ENCODE measurements at regions not wholly inside any gene's neighbourhood (a gene's known extent, or its start where the extent isn't known, plus 50 kb on each side); places are given as distances from the start of the nearest gene placed in this dataset.
"Not testable (repeated sequence)": the region's sequence is repeated elsewhere in the genome, so short reads cannot be mapped to it uniquely, and the experiment has no call there.

GRCh38 chr2:184026961-184027360, 571.4 kb upstream of the ZNF804A start:
- Mint-ChIP-seq H3K4me1 (no peaks in the 10 kb centered on the region), H3K27me3 (no peaks in the 10 kb centered on the region), H3K9me3 (peaks cover 1 to 4% of the 10 kb centered on the region in 2 donors), H3K4me3 (no peak overlapping the region), H3K27ac (no peak overlapping the region), H3K36me3 (no peaks in the 10 kb centered on the region)
- ATAC-seq (replicated peaks) (no peak), DNase-seq (no peak)

- Mint-ChIP-seq H3K4me1 (no peaks in the 10 kb centered on the region), H3K4me3 (no peak overlapping the region), H3K27me3 (no peaks in the 10 kb centered on the region), H3K27ac (no peak overlapping the region), H3K9me3 (peaks cover 0 to 4% of the 10 kb centered on the region in 2 donors), H3K36me3 (no peaks in the 10 kb centered on the region)
- no peak for ATAC-seq (replicated peaks)
- DNase-seq, result no peak
Observed at GRCh38 chr2:184030245-184030644, 568.1 kb upstream of the ZNF804A start.

DNA sequence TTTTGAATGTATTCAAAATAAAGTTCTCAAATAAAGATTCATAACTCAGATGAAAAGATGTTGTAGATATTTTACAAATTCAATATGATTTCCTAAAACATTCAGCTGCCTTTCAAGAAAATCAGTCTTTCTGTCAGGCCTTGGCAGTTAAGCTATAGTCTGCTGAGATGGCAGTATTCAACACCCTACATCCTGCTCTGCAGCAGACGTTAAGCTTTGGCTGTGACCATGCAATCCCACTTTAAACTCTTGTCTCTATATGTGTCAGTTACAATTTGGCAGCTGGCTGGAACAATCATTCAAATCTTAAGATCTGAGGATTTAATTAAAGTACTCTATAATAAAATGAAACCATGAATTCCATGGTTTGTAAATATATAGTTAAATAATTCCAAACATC, 567.3 kb upstream of the ZNF804A start:
- DNase-seq, result no peak
- Mint-ChIP-seq H3K4me1 (no peaks in the 10 kb centered on the region), H3K4me3 (no peak overlapping the region), H3K27ac (no peak overlapping the region), H3K27me3 (no peaks in the 10 kb centered on the region), H3K9me3 (peaks cover 0 to 4% of the 10 kb centered on the region in 2 donors), H3K36me3 (no peaks in the 10 kb centered on the region)
- no peak for ATAC-seq (replicated peaks)

DNA sequence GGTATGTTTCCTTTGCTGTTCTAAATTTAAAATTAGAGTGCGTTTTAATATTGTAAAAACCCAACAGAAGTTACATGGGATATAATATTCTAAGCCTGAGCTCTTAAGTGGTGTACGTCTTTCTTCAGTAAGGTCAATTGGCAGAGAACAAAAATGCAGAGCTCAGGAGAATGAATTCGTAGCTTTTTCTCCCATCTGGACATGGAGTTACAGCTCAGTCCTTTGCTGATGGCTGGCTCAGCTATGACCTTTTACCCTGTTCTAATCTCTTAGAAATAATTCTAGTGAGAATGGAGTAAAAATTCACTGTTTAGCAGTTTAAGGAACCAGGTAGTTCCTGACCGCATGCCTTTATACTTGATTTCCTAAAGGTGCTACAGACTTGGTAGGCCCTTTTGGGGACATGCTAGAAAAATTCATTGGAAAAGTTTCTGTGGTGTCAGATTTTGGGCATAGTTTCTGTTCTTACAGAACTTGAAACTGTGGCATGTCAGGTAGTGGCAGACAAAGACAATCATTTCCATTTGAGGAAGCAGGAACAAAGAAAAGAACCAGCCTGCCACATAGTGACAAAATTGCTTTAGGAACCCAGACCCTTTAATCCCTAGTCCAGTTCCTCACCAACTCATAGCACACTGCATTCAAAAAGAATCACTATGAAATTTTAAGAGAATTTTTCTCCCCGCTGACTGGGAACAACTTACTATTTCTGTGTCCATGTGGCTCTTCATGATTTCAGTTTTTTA, 566.8 kb upstream of the ZNF804A start:
- H3K4me1 Mint-ChIP-seq, result no peaks in the 10 kb centered on the region
- no peak overlapping the region for H3K27ac Mint-ChIP-seq
- DNase-seq, result no peak
- peaks cover 0 to 4% of the 10 kb centered on the region in 2 donors for H3K9me3 Mint-ChIP-seq
- no peak overlapping the region for H3K4me3 Mint-ChIP-seq
- ATAC-seq (replicated peaks), result no peak
- no peaks in the 10 kb centered on the region for H3K36me3 Mint-ChIP-seq
- no peaks in the 10 kb centered on the region for H3K27me3 Mint-ChIP-seq

- Mint-ChIP-seq H3K36me3 (no peaks in the 10 kb centered on the region), H3K27me3 (no peaks in the 10 kb centered on the region), H3K27ac (no peak overlapping the region), H3K9me3 (no peaks in the 10 kb centered on the region), H3K4me1 (no peaks in the 10 kb centered on the region), H3K4me3 (no peak overlapping the region)
- no peak for ATAC-seq (replicated peaks)
- no peak for DNase-seq
Observed at GRCh38 chr2:184032983-184033382, 565.3 kb upstream of the ZNF804A start.

DNA sequence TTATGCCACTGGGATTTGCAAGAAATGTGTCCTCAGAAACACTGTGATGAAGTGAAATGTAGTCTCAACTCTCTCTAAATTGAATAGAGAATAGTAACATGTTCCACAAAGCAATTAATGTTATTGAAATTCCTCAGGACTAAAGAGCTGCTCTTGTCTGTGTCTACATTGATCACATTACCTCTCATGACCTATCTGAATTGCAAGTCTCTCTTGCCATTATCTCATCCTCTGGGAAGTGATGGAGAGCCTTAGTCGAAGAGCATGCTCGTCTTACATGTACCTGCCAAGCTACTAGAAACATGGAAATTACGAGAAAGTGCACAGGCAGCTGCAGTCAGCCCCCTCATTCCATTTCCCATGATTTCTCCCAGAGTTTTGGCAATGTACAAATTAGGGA, 561.1 kb upstream of the ZNF804A start:
- DNase-seq, result no peak
- no peaks in the 10 kb centered on the region for H3K36me3 Mint-ChIP-seq
- H3K4me3 Mint-ChIP-seq, result no peak overlapping the region
- H3K27me3 Mint-ChIP-seq, result no peaks in the 10 kb centered on the region
- H3K4me1 Mint-ChIP-seq, result no peaks in the 10 kb centered on the region
- H3K9me3 Mint-ChIP-seq, result no peaks in the 10 kb centered on the region
- H3K27ac Mint-ChIP-seq, result no peak overlapping the region
- no peak for ATAC-seq (replicated peaks)

DNA sequence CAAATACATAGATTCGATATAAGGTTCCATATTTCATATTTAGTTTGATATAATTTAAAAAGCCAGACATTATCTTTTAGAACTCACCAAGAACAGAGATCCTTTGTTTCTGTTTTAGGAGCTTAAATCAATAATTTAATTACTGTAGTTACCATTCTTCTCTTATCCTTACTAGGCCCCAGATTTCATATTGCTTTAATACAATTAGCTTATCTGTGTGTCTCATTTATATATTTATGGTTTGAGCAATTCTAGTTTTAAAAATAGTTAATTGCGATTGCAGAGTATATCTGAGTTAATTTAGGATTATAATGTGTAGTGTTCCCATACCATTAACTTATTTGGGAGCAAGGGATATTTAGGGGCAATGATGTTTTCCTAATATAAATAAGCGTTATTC, 558.8 kb upstream of the ZNF804A start:
- Mint-ChIP-seq H3K4me3 (no peak overlapping the region), H3K27me3 (no peaks in the 10 kb centered on the region), H3K4me1 (no peaks in the 10 kb centered on the region), H3K36me3 (no peaks in the 10 kb centered on the region), H3K27ac (no peak overlapping the region), H3K9me3 (peaks cover 0 to 3% of the 10 kb centered on the region in 2 donors)
- no peak for ATAC-seq (replicated peaks)
- DNase-seq, result no peak

- Mint-ChIP-seq H3K4me1 (no peaks in the 10 kb centered on the region), H3K4me3 (no peak overlapping the region), H3K27me3 (no peaks in the 10 kb centered on the region), H3K36me3 (no peaks in the 10 kb centered on the region), H3K9me3 (peaks cover 0 to 4% of the 10 kb centered on the region in 2 donors), H3K27ac (no peak overlapping the region)
- DNase-seq (no peak), ATAC-seq (replicated peaks) (no peak)
Observed at GRCh38 chr2:184040230-184040629, 558.1 kb upstream of the ZNF804A start.

- no peak for ATAC-seq (replicated peaks)
- no peak overlapping the region for H3K4me3 Mint-ChIP-seq
- no peaks in the 10 kb centered on the region for H3K27me3 Mint-ChIP-seq
- no peaks in the 10 kb centered on the region for H3K4me1 Mint-ChIP-seq
- no peak overlapping the region for H3K27ac Mint-ChIP-seq
- no peak for DNase-seq
- no peaks in the 10 kb centered on the region for H3K36me3 Mint-ChIP-seq
- peaks cover 0 to 7% of the 10 kb centered on the region in 2 donors for H3K9me3 Mint-ChIP-seq
Observed at GRCh38 chr2:184041077-184041476, 557.3 kb upstream of the ZNF804A start.

DNA sequence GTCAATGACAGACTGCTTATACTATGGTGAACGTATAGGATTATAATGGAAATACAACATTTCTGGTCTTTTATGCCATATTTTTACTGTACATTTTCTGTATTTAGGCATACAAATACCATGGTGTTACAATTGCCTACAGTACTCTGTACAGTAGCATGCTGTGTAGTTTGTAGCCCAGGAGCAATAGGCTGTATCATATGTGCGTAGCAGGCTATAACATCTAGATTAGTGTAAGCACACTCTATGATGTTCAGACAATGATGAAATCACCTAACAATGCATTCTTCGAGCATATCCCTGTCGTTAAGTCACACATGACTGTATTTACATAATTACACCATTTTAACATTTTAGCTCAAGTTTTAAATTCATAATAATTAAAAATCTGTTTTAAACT, 556.6 kb upstream of the ZNF804A start:
- Mint-ChIP-seq H3K27me3 (no peaks in the 10 kb centered on the region), H3K4me1 (no peaks in the 10 kb centered on the region), H3K36me3 (no peaks in the 10 kb centered on the region), H3K27ac (no peak overlapping the region), H3K4me3 (no peak overlapping the region), H3K9me3 (peaks cover 0 to 7% of the 10 kb centered on the region in 2 donors)
- no peak for ATAC-seq (replicated peaks)
- no peak for DNase-seq

- no peak overlapping the region for H3K4me3 Mint-ChIP-seq
- H3K9me3 Mint-ChIP-seq, result peaks cover 2 to 7% of the 10 kb centered on the region in 2 donors
- H3K27ac Mint-ChIP-seq, result no peak overlapping the region
- no peak for DNase-seq
- no peaks in the 10 kb centered on the region for H3K4me1 Mint-ChIP-seq
- H3K36me3 Mint-ChIP-seq, result no peaks in the 10 kb centered on the region
- no peak for ATAC-seq (replicated peaks)
- H3K27me3 Mint-ChIP-seq, result no peaks in the 10 kb centered on the region
Observed at GRCh38 chr2:184047536-184047935, 550.8 kb upstream of the ZNF804A start.

GRCh38 chr2:184049566-184049965, 548.8 kb upstream of the ZNF804A start:
- no peak for DNase-seq
- no peaks in the 10 kb centered on the region for H3K4me1 Mint-ChIP-seq
- H3K27ac Mint-ChIP-seq, result no peak overlapping the region
- peaks cover 3 to 5% of the 10 kb centered on the region in 2 donors for H3K9me3 Mint-ChIP-seq
- H3K27me3 Mint-ChIP-seq, result no peaks in the 10 kb centered on the region
- H3K4me3 Mint-ChIP-seq, result no peak overlapping the region
- H3K36me3 Mint-ChIP-seq, result no peaks in the 10 kb centered on the region
- no peak for ATAC-seq (replicated peaks)

DNA sequence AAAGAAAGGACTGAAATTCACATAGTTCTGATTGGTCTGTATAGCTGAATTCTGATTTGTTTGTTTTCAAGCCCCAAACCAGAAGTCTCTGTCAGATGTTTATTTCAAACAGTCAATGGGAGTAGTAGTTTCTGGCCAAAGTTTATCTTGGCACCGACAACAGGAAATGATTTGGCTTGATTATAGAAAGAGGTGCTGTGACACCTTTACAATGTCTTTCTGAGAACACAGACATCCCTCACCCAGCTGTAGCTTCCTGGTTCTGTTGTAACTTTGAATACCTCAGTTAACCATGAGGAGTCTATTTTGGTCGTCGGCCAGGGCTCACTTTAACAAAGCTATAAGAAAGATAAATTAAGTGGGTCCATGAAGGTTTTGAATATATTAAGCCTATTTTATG, 545.0 kb upstream of the ZNF804A start:
- Mint-ChIP-seq H3K27me3 (no peaks in the 10 kb centered on the region), H3K9me3 (peaks cover 0 to 5% of the 10 kb centered on the region in 2 donors), H3K27ac (no peak overlapping the region), H3K4me1 (no peaks in the 10 kb centered on the region), H3K4me3 (no peak overlapping the region), H3K36me3 (no peaks in the 10 kb centered on the region)
- ATAC-seq (replicated peaks) (no peak), DNase-seq (no peak)

DNA sequence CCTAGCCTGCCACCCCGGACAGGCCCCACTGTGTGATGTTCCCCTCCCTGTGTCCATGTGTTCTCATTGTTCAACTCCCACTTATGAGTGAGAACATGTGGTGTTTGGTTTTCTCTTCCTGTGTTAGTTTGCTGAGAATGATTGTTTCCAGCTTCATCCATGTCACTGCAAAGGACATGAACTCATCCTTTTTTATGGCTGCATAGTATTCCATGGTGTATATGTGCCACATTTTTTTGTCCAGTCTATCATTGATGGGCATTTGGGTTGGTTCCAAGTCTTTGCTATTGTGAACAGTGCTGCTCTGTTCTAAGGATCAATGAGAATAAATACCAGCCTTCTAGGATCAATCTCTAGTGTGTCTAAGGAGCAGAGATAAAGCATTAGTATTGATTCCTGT, 543.9 kb upstream of the ZNF804A start:
- not testable (repeated sequence) for H3K9me3 Mint-ChIP-seq; H3K4me3 Mint-ChIP-seq; H3K27me3 Mint-ChIP-seq; H3K27ac Mint-ChIP-seq; ATAC-seq (replicated peaks); H3K4me1 Mint-ChIP-seq; DNase-seq; H3K36me3 Mint-ChIP-seq

DNA sequence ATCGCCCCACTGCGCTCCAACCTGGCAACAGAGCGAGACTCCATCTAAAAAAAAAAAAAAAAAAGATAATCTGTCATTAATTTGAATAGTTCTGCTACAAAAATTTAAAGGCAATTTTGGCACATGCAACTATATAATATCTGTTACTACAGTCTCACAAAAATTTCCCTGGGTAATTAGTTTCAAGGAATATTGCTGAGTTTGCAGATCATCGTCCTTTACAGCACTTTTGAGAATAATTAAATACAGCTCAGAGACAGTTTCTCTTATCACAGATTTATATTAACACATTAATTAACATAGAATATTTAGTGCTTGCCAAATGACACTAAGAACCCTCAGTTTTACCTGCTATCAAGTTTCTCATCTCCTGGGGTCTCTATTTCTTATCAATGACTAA, 540.4 kb upstream of the ZNF804A start:
- no peak overlapping the region for H3K4me3 Mint-ChIP-seq
- no peaks in the 10 kb centered on the region for H3K4me1 Mint-ChIP-seq
- no peak overlapping the region for H3K27ac Mint-ChIP-seq
- peaks cover 0 to 5% of the 10 kb centered on the region in 2 donors for H3K9me3 Mint-ChIP-seq
- H3K27me3 Mint-ChIP-seq, result no peaks in the 10 kb centered on the region
- DNase-seq, result no peak
- ATAC-seq (replicated peaks), result no peak
- H3K36me3 Mint-ChIP-seq, result no peaks in the 10 kb centered on the region

GRCh38 chr2:184060268-184060667, 538.1 kb upstream of the ZNF804A start:
- not testable (repeated sequence) for ATAC-seq (replicated peaks); H3K9me3 Mint-ChIP-seq

More at GRCh38 chr2:184060268-184060667, 538.1 kb upstream of the ZNF804A start:
- H3K36me3 Mint-ChIP-seq, DNase-seq, H3K4me3 Mint-ChIP-seq, H3K4me1 Mint-ChIP-seq, H3K27me3 Mint-ChIP-seq, H3K27ac Mint-ChIP-seq: not testable (repeated sequence)
